ENCODE measurements at regions not wholly inside any gene's neighbourhood (a gene's known extent, or its start where the extent isn't known, plus 50 kb on each side); places are given as distances from the start of the nearest gene placed in this dataset.
"Not testable (repeated sequence)": the region's sequence is repeated elsewhere in the genome, so short reads cannot be mapped to it uniquely, and the experiment has no call there.

DNA sequence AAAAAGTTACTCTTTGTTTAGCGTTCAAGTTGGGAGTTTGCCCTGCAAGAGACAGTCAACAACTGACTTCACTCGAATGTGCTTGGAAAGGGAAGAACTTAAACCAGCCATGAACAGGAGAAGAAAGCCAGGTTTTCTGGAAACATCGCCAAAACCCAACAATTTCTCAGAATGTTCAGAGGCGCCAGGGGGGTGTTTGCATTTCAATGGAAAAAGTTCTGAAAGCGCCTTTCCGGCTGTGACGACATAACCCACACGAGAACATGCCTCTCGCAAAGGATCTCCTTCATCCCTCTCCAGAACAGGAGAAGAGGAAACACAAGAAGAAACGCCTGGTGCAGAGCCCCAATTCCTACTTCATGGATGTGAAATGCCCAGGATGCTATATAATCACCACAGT is 78.1 kb upstream of the ADGRA3 start:
- Histone ChIP-seq H3K4me3 (no peak overlapping the region), H3K9me3 (no peaks in the 10 kb centered on the region), H3K27me3 (no peaks in the 10 kb centered on the region), H3K36me3 (no peaks in the 10 kb centered on the region), H3K4me1 (no peaks in the 10 kb centered on the region), H3K27ac (no peak overlapping the region)
- intact Hi-C loops (cut with DNase I; ENCODE audit: low total_unique reads), result no loop called here
- no peak for TF ChIP-seq CTCF (IDR thresholded peaks at IDR 0.05)
- DNase-seq (ENCODE audit: low spot score in 2 of 2), result no peak

GRCh38 chr4:22595684-22596083 is 79.8 kb upstream of the ADGRA3 start:
- no peak overlapping the region for H3K27ac ChIP-seq
- intact Hi-C loops (cut with DNase I; ENCODE audit: low total_unique reads), result no loop called here
- no peaks in the 10 kb centered on the region for H3K4me1 ChIP-seq
- DNase-seq (ENCODE audit: low spot score in 2 of 2), result no peak
- no peaks in the 10 kb centered on the region for H3K36me3 ChIP-seq
- H3K4me3 ChIP-seq, result no peak overlapping the region
- no peaks in the 10 kb centered on the region for H3K9me3 ChIP-seq
- no peaks in the 10 kb centered on the region for H3K27me3 ChIP-seq
- TF ChIP-seq POLR2AphosphoS5 (IDR thresholded peaks at IDR 0.05) (no peak), POLR2A (IDR thresholded peaks at IDR 0.05) (no peak), CTCF (IDR thresholded peaks at IDR 0.05) (no peak)

DNA sequence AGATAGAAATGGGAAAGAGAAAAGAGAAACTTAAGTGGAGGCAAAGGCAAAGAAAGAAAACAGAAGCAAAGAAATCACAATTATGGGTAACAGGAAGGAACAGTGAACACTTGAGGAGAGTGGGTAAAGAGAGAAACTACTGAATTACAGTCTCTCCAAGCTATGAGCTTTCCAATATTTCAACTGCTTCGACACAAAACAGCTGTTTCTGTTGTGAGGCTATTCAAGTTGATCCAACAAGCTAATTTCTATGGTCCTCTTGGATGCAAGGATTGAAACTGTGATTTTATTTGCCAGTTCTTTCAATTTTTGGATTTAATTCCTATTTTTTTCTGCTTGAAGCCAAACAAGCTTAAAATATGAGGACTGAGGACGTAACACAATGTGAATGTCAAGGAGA is 80.5 kb upstream of the ADGRA3 start:
- DNase-seq (ENCODE audit: low spot score in 2 of 2), result no peak

GRCh38 chr4:22597471-22597870 is 81.6 kb upstream of the ADGRA3 start:
- Histone ChIP-seq H3K27me3 (no peaks in the 10 kb centered on the region), H3K27ac (no peak overlapping the region), H3K4me3 (no peak overlapping the region), H3K4me1 (no peaks in the 10 kb centered on the region), H3K36me3 (no peaks in the 10 kb centered on the region), H3K9me3 (no peaks in the 10 kb centered on the region)
- intact Hi-C loops (cut with DNase I; ENCODE audit: low total_unique reads), result no loop called here
- DNase-seq (ENCODE audit: low spot score in 2 of 2), result no peak
- TF ChIP-seq POLR2A (IDR thresholded peaks at IDR 0.05), result no peak
- no peak for TF ChIP-seq CTCF (IDR thresholded peaks at IDR 0.05)
- TF ChIP-seq POLR2AphosphoS5 (IDR thresholded peaks at IDR 0.05), result no peak

More for the DNA sequence above, 80.5 kb upstream of the ADGRA3 start:
- intact Hi-C loops (cut with DNase I; ENCODE audit: low total_unique reads), result no loop called here
- Histone ChIP-seq H3K9me3 (no peaks in the 10 kb centered on the region), H3K36me3 (no peaks in the 10 kb centered on the region), H3K4me3 (no peak overlapping the region), H3K27me3 (no peaks in the 10 kb centered on the region), H3K27ac (no peak overlapping the region), H3K4me1 (no peaks in the 10 kb centered on the region)
- TF ChIP-seq POLR2AphosphoS5 (IDR thresholded peaks at IDR 0.05) (no peak), POLR2A (IDR thresholded peaks at IDR 0.05) (no peak), CTCF (IDR thresholded peaks at IDR 0.05) (no peak)

DNA sequence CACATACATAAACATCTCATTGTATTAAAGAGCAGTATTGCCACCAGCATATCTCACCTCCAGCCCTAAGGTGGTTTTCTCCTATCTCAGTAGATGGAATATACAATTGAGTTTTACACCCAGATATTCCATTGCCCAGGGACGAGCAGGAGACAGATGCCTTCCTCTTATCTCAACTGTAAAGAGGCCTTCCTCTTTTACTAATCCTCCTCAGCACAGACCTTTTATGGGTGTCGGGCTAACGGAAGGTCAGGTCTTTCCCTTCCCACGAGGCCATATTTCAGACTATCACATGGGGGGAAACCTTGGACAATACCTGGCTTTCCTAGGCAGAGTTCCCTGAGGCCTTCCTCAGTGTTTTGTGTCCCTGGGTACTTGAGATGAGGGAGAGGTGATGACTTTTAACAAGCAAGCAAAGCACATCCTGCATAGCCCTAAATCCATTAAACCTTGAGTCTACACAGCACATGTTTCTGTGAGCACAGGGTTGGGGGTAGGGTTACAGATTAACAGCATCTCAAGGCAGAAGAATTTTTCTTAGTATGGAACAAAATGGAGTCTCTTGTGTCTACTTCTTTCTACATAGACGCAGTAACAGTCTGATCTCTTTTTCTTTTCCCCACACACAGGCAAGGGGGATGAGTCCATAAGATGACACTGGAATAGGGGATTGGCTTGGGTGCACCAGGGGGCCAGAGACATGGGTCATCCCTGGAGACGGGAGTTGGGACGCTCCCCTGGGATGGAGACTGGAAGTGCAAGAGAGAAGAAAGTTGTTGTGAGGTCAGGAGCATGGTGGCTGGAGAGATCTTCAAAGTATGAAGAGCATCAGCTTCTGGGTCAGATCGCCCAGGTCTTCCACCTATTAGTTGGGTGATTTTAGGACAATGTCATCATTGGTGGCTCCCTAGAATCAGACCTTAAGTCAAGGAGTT is 82.5 kb upstream of the ADGRA3 start:
- DNase-seq (ENCODE audit: low spot score in 2 of 2); H3K4me3 ChIP-seq; H3K27me3 ChIP-seq; H3K9me3 ChIP-seq; intact Hi-C loops (cut with DNase I; ENCODE audit: low total_unique reads); H3K4me1 ChIP-seq; H3K36me3 ChIP-seq; H3K27ac ChIP-seq: not testable (repeated sequence)

DNA sequence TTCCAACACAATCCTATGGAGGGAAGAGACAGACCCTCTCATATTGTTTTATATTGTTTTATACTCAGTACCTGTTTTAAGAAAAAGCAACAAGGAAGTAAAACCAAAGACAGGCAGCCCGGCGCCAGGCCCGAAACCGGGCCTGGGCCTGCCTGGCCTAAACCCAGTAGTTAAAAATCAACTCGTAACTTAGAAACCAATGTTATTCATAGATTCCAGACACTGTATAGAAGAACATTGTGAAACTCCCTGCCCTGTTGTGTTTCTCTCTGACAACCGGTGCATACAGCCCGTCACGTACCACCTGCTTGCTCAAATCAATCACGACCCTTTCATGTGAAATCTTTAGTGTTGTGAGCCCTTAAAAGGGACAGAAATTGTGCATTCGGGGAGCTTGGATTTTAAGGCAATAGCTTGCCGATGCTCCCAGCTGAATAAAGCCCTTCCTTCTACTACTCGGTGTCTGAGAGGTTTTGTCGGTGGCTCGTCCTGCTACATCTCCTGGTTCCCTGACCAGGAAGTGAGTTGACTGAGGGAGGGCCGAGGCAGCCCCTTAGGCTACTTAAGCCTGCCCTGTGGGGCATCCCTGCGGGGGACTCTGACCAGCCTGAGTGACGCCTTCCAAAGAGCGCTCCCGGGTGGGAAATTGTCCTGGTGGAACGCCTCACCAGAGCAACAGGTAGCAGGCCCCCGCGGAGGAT is 83.5 kb upstream of the ADGRA3 start:
- H3K27ac ChIP-seq; DNase-seq (ENCODE audit: low spot score in 2 of 2); H3K36me3 ChIP-seq; H3K4me3 ChIP-seq; H3K9me3 ChIP-seq; H3K4me1 ChIP-seq; intact Hi-C loops (cut with DNase I; ENCODE audit: low total_unique reads); H3K27me3 ChIP-seq: not testable (repeated sequence)

GRCh38 chr4:22599929-22600432 is 84.1 kb upstream of the ADGRA3 start:
- H3K9me3 ChIP-seq; H3K36me3 ChIP-seq; intact Hi-C loops (cut with DNase I; ENCODE audit: low total_unique reads); DNase-seq (ENCODE audit: low spot score in 2 of 2); H3K27ac ChIP-seq; H3K4me3 ChIP-seq; H3K27me3 ChIP-seq; H3K4me1 ChIP-seq: not testable (repeated sequence)

DNA sequence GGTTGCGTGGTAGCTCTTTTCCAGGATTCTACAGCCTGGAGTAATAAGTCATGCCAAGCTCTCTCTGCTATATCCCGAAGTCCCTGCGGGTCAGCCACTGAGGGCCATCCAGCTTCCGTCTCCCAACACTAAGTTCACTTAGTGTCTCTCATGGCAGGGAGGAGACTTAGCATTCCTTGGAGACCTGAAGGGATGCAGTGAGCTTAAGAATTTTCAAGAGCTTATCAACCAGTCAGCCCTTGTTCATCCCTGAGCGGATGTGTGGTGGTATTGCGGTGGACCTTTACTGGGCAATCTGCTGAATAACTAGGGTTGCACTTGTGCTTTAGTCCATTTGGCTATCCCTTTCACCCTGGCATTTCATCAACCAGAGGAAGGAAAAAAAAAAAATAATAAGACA is 85.8 kb upstream of the ADGRA3 start:
- H3K27me3 ChIP-seq; H3K9me3 ChIP-seq; H3K4me1 ChIP-seq; H3K36me3 ChIP-seq; H3K27ac ChIP-seq; H3K4me3 ChIP-seq; intact Hi-C loops (cut with DNase I; ENCODE audit: low total_unique reads); DNase-seq (ENCODE audit: low spot score in 2 of 2): not testable (repeated sequence)

Data from breast epithelium (tissue), 4 donors.